ENCODE measurements at regions not wholly inside any gene's neighbourhood (a gene's known extent, or its start where the extent isn't known, plus 50 kb on each side); places are given as distances from the start of the nearest gene placed in this dataset.

- TF ChIP-seq CTCF (IDR thresholded peaks at IDR 0.05) (no peak), POLR2A (IDR thresholded peaks at IDR 0.05) (no peak)
These were observed 116.6 kb downstream of the CBLN4 start for GRCh38 chr20:55888685-55889084.
